ENCODE measurements at regions not wholly inside any gene's neighbourhood (a gene's known extent, or its start where the extent isn't known, plus 50 kb on each side); places are given as distances from the start of the nearest gene placed in this dataset.

DNA sequence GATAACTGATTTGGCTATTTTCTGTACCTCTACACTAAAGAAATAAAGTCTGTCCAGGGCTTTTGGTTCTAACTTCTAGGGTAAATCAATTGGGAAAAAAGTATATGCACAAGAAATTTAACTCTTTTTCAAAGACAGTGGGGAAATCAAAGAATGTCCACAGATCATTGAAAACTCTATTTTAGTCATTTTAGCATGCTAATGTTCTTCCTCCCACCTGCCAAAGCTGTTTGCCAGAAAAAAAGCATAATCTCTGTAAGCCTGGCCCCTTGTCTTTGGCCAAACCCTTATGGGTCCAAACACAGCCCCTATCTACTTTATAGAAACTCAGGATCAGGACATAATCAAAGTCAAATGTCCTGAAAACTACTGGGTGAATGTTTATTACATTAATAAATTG lies 302.2 kb upstream of the ESRRG start:
- TF ChIP-seq EZH2 (IDR thresholded peaks at IDR 0.05; ENCODE audit: insufficient read depth, poor library complexity, severe bottlenecking) = no peak
- no peak for TF ChIP-seq EZH2phosphoT487 (IDR thresholded peaks at IDR 0.05; ENCODE audit: insufficient read depth, low read depth)

Data from GM23248 (cell line).